SK-N-SH treated with all-trans-retinoic acid at 6 μM for 48 hours (cell line): ENCODE measurements at regions not wholly inside any gene's neighbourhood (a gene's known extent, or its start where the extent isn't known, plus 50 kb on each side); places are given as distances from the start of the nearest gene placed in this dataset.

Experiments
- ATAC-seq: fragments of 200-7000 bp; cut with Tn5 transposase; 3 replicates; pipeline ENCODE4 v1.9.1; 2020; ENCODE audit warnings: mild to moderate bottlenecking, moderate library complexity
- ARNTL ChIP-seq: fragments of 450-650 bp; formaldehyde crosslinking; IDR thresholded peaks from 2 replicates; pipeline ENCODE4 v1.5.0; 2020; ENCODE audit warnings: low read depth, mild to moderate bottlenecking, moderate library complexity, borderline replicate concordance
- BACH2 ChIP-seq: fragments of 250-450 bp; sonication (Bioruptor Pico); IDR thresholded peaks from 2 replicates; pipeline ENCODE4 v1.9.0; 2021; ENCODE audit warnings: mild to moderate bottlenecking, borderline replicate concordance
- CREB5 ChIP-seq: fragments of 250-450 bp; sonication (Bioruptor Pico); IDR thresholded peaks from 2 replicates; pipeline ENCODE4 v1.5.1; 2020; ENCODE audit warnings: low read depth, mild to moderate bottlenecking, moderate library complexity
- CSDC2 ChIP-seq: fragments of 250-450 bp; sonication (Bioruptor Pico); IDR thresholded peaks from 2 replicates; pipeline ENCODE4 v1.5.0; 2020; ENCODE audit warnings: mild to moderate bottlenecking, moderate library complexity
- CSRNP3 ChIP-seq: fragments of 250-450 bp; sonication (Bioruptor Pico); IDR thresholded peaks from 2 replicates; pipeline ENCODE4 v1.5.1; 2021; ENCODE audit warnings: mild to moderate bottlenecking, moderate library complexity
- ESRRG ChIP-seq: fragments of 250-450 bp; sonication (Bioruptor Pico); IDR thresholded peaks from 2 replicates; pipeline ENCODE4 v1.6.1; 2021; ENCODE audit warnings: mild to moderate bottlenecking
- GLIS3 ChIP-seq: fragments of 250-450 bp; sonication (Bioruptor Pico); IDR thresholded peaks from 2 replicates; pipeline ENCODE4 v1.5.0; 2020; ENCODE audit warnings: mild to moderate bottlenecking, moderate library complexity
- ISL1 ChIP-seq: fragments of 250-450 bp; sonication (Bioruptor Pico); IDR thresholded peaks from 2 replicates; pipeline ENCODE4 v2.1.2; 2022; ENCODE audit warnings: mild to moderate bottlenecking, moderate library complexity
- OSR1 ChIP-seq: fragments of 250-450 bp; sonication (Bioruptor Pico); IDR thresholded peaks from 2 replicates; pipeline ENCODE4 v1.8.0; 2022; ENCODE audit warnings: moderate library complexity, mild to moderate bottlenecking, inconsistent platforms
- PATZ1 ChIP-seq: fragments of 250-450 bp; sonication (Bioruptor Pico); IDR thresholded peaks from 2 replicates; pipeline ENCODE4 v1.8.0; 2020; ENCODE audit warnings: mild to moderate bottlenecking, moderate library complexity, borderline replicate concordance
- POU6F1 ChIP-seq: fragments of 250-450 bp; sonication (Bioruptor Pico); IDR thresholded peaks from 2 replicates; pipeline ENCODE4 v1.8.0; 2021; ENCODE audit warnings: low read depth, mild to moderate bottlenecking, moderate library complexity, borderline replicate concordance
- PPARA ChIP-seq: fragments of 250-450 bp; sonication (Bioruptor Pico); IDR thresholded peaks from 2 replicates; pipeline ENCODE4 v1.5.0; 2020; ENCODE audit warnings: mild to moderate bottlenecking, borderline replicate concordance
- RARB ChIP-seq: fragments of 250-450 bp; sonication (Bioruptor Pico); IDR thresholded peaks from 2 replicates; pipeline ENCODE4 v1.8.0; 2021; ENCODE audit warnings: mild to moderate bottlenecking, moderate library complexity
- TCF4 ChIP-seq: fragments of 250-450 bp; sonication (Bioruptor Pico); IDR thresholded peaks from 2 replicates; pipeline ENCODE4 v1.8.0; 2021; ENCODE audit warnings: mild to moderate bottlenecking, moderate library complexity, borderline replicate concordance
- TOX ChIP-seq: fragments of 250-450 bp; sonication (Bioruptor Pico); IDR thresholded peaks from 2 replicates; pipeline ENCODE4 v1.8.0; 2021; ENCODE audit warnings: mild to moderate bottlenecking, moderate library complexity, borderline replicate concordance
- TSHZ2 ChIP-seq: fragments of 250-450 bp; sonication (Bioruptor Pico); IDR thresholded peaks from 2 replicates; pipeline ENCODE4 v1.5.0; 2020; ENCODE audit warnings: mild to moderate bottlenecking, moderate library complexity
- ZC3H10 ChIP-seq: fragments of 250-450 bp; sonication (Bioruptor Pico); IDR thresholded peaks from 2 replicates; pipeline ENCODE4 v1.5.1; 2021; ENCODE audit warnings: mild to moderate bottlenecking, moderate library complexity
- ZFP3 ChIP-seq: fragments of 250-450 bp; sonication (Bioruptor Pico); IDR thresholded peaks from 2 replicates; pipeline ENCODE4 v1.5.0; 2020; ENCODE audit warnings: mild to moderate bottlenecking, moderate library complexity
- ZFP30 ChIP-seq: fragments of 450-650 bp; formaldehyde crosslinking; IDR thresholded peaks from 2 replicates; pipeline ENCODE4 v1.5.0; 2022; ENCODE audit warnings: mild to moderate bottlenecking, moderate library complexity
- ZNF565 ChIP-seq: fragments of 450-650 bp; formaldehyde crosslinking; conservative IDR thresholded peaks from 2 replicates; pipeline ENCODE4 v1.5.0; 2020; ENCODE audit warnings: low read depth, mild to moderate bottlenecking, moderate library complexity
- ZNF70 ChIP-seq: fragments of 450-650 bp; formaldehyde crosslinking; IDR thresholded peaks from 2 replicates; pipeline ENCODE4 v1.5.0; 2020; ENCODE audit warnings: mild to moderate bottlenecking, moderate library complexity

GRCh38 chr4:60808726-60809485 lies 391.2 kb upstream of the ADGRL3 start:
- ATAC-seq, result no peak
- TF ChIP-seq GLIS3 (CRISPR knock-in tag) (no peak), TOX (CRISPR knock-in tag) (no peak), ISL1 (CRISPR knock-in tag) (no peak)

- no peak for ATAC-seq
- no peak for TF ChIP-seq GLIS3 (CRISPR knock-in tag)
- no peak for TF ChIP-seq ZNF565 (CRISPR knock-in tag)
- no peak for TF ChIP-seq ZFP3 (CRISPR knock-in tag)
- TF ChIP-seq ISL1 (CRISPR knock-in tag), result no peak
- TF ChIP-seq CREB5 (CRISPR knock-in tag), result no peak
- no peak for TF ChIP-seq ZC3H10 (CRISPR knock-in tag)
- no peak for TF ChIP-seq TSHZ2
- no peak for TF ChIP-seq ZNF70
- TF ChIP-seq CSDC2 (CRISPR knock-in tag), result no peak
- TF ChIP-seq ZFP30 (CRISPR knock-in tag), result no peak
- no peak for TF ChIP-seq TOX (CRISPR knock-in tag)
- TF ChIP-seq RARB, result no peak
- no peak for TF ChIP-seq PATZ1 (CRISPR knock-in tag)
- TF ChIP-seq BACH2 (CRISPR knock-in tag), result no peak
- TF ChIP-seq TCF4 (CRISPR knock-in tag), result no peak
- TF ChIP-seq ESRRG, result no peak
- TF ChIP-seq OSR1 (CRISPR knock-in tag), result no peak
- TF ChIP-seq PPARA (CRISPR knock-in tag), result no peak
- no peak for TF ChIP-seq ARNTL
- no peak for TF ChIP-seq POU6F1 (CRISPR knock-in tag)
- TF ChIP-seq, all 23 proteins: peak for 0
Measured at GRCh38 chr4:60809486-60809800, 390.7 kb upstream of the ADGRL3 start.

GRCh38 chr4:60812811-60813210 lies 387.3 kb upstream of the ADGRL3 start:
- TF ChIP-seq POU6F1 (CRISPR knock-in tag) (no peak), PPARA (CRISPR knock-in tag) (no peak), CSRNP3 (CRISPR knock-in tag) (no peak), RARB (no peak), CREB5 (CRISPR knock-in tag) (no peak), ZC3H10 (CRISPR knock-in tag) (no peak), TSHZ2 (no peak), OSR1 (CRISPR knock-in tag) (no peak), TOX (CRISPR knock-in tag) (no peak), ZFP3 (CRISPR knock-in tag) (no peak), ZNF70 (no peak)
- ATAC-seq, result no peak
